H1 (cell line): ENCODE measurements at regions not wholly inside any gene's neighbourhood (a gene's known extent, or its start where the extent isn't known, plus 50 kb on each side); places are given as distances from the start of the nearest gene placed in this dataset.
A peak's percentile ranks its signal among the peaks of the same experiment; 100 is the strongest.

Source experiments
- BACH1 ChIP-seq: IDR thresholded peaks from 2 replicates; pipeline ENCODE4 v1.6.1; 2012; ENCODE audit warnings: low read length, improper control_type of control experiment
- CTCF ChIP-seq, 3 experiments: IDR thresholded peaks; 1 replicate in 2 of 3; 2 replicates in 1 of 3; pipeline versions ENCODE4 v1.5.1 to v1.6.1; 2011; ENCODE audit warnings: low read length in 3 of 3, mild to moderate bottlenecking in 3 of 3, inconsistent platforms in 2 of 3, low read depth in 1 of 3, moderate library complexity in 1 of 3; ENCODE audit not compliant: insufficient read depth in 1 of 3; ENCODE audit errors: control extremely low read depth in 1 of 3
- E2F6 ChIP-seq: IDR thresholded peaks from 2 replicates; pipeline ENCODE4 v1.6.1; 2012; ENCODE audit warnings: inconsistent platforms
- EP300 ChIP-seq, 2 experiments: IDR thresholded peaks; 1 replicate in 1 of 2; 2 replicates in 1 of 2; pipeline ENCODE4 v1.6.1; 2011 to 2012; ENCODE audit warnings: low read depth in 2 of 2, low read length in 2 of 2, mild to moderate bottlenecking in 2 of 2, borderline replicate concordance in 1 of 2, inconsistent platforms in 1 of 2, moderate library complexity in 1 of 2
- EZH2 ChIP-seq: fragments of 200-600 bp; sonication (generic); IDR thresholded peaks from 2 replicates; pipeline ENCODE4 v1.7.1; 2012; ENCODE audit warnings: low read depth, mild to moderate bottlenecking, moderate library complexity, low read length, inconsistent platforms; ENCODE audit not compliant: severe bottlenecking
- POLR2A ChIP-seq, 2 experiments: IDR thresholded peaks; 1 replicate in 1 of 2; 2 replicates in 1 of 2; pipeline ENCODE4 v1.6.1; 2011; ENCODE audit warnings: low read depth in 2 of 2, low read length in 2 of 2, mild to moderate bottlenecking in 2 of 2; ENCODE audit errors: control extremely low read depth in 1 of 2
- POLR2AphosphoS5 ChIP-seq: IDR thresholded peaks from 2 replicates; pipeline ENCODE4 v1.6.1; 2011; ENCODE audit warnings: low read depth, low read length
- TF ChIP-seq, protein P1 (sequence below): IDR thresholded peaks from 2 replicates; pipeline ENCODE4 v1.6.1; 2011; ENCODE audit warnings: low read depth, mild to moderate bottlenecking, low read length; ENCODE audit not compliant: insufficient read depth
- TF ChIP-seq, protein P2 (sequence below): fragments of 300-600 bp; sonication (generic); IDR thresholded peaks from 2 replicates; pipeline ENCODE4 v1.7.1; 2012; ENCODE audit warnings: low read length, moderate library complexity, mild to moderate bottlenecking, inconsistent platforms; ENCODE audit not compliant: insufficient replicate concordance

DNA sequence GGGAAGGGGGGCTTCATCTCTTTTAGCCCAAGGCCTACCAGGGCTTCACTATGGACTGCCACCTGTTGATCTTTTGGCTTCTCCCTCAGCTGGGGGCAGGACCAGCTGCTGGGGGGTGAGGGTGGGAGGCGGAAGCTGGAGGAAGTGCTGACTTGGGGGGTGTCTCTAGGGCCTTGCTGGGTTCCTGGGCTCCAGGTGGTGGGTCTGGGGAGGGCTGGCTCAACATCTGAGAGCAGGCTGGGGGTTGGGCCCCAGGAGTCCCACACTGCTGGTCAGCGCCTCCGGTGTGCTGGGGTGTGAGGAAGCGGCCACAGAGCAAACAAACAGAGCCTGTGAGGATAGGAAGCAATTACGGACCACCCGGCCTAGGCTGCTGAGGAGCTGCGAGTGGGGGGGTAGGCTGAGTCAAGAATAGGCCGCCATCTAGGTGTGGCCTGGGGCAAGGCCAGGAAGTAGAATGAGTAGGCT lies 85.7 kb downstream of the EFNB1 start:
- TF ChIP-seq E2F6 (no peak), POLR2A (IDR thresholded peaks at IDR 0.05; ENCODE audit: control extremely low read depth in 1 of 2, low read depth in 2 of 2, low read length in 2 of 2) (no peak), EZH2 (no peak), BACH1 (no peak), POLR2AphosphoS5 (no peak), EP300 (IDR thresholded peaks at IDR 0.05; ENCODE audit: borderline replicate concordance in 1 of 2, low read depth in 2 of 2, low read length in 2 of 2) (no peak), CTCF (IDR thresholded peaks at IDR 0.05; ENCODE audit: control extremely low read depth in 1 of 3, insufficient read depth in 1 of 3, low read depth in 1 of 3, low read length in 3 of 3) (peak in 1 of 3 experiments; percentile 3; a peak in 1 of 4 replicates)
- TF ChIP-seq, protein P1, sequence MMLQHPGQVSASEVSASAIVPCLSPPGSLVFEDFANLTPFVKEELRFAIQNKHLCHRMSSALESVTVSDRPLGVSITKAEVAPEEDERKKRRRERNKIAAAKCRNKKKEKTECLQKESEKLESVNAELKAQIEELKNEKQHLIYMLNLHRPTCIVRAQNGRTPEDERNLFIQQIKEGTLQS, result no peak
- TF ChIP-seq, protein P2, sequence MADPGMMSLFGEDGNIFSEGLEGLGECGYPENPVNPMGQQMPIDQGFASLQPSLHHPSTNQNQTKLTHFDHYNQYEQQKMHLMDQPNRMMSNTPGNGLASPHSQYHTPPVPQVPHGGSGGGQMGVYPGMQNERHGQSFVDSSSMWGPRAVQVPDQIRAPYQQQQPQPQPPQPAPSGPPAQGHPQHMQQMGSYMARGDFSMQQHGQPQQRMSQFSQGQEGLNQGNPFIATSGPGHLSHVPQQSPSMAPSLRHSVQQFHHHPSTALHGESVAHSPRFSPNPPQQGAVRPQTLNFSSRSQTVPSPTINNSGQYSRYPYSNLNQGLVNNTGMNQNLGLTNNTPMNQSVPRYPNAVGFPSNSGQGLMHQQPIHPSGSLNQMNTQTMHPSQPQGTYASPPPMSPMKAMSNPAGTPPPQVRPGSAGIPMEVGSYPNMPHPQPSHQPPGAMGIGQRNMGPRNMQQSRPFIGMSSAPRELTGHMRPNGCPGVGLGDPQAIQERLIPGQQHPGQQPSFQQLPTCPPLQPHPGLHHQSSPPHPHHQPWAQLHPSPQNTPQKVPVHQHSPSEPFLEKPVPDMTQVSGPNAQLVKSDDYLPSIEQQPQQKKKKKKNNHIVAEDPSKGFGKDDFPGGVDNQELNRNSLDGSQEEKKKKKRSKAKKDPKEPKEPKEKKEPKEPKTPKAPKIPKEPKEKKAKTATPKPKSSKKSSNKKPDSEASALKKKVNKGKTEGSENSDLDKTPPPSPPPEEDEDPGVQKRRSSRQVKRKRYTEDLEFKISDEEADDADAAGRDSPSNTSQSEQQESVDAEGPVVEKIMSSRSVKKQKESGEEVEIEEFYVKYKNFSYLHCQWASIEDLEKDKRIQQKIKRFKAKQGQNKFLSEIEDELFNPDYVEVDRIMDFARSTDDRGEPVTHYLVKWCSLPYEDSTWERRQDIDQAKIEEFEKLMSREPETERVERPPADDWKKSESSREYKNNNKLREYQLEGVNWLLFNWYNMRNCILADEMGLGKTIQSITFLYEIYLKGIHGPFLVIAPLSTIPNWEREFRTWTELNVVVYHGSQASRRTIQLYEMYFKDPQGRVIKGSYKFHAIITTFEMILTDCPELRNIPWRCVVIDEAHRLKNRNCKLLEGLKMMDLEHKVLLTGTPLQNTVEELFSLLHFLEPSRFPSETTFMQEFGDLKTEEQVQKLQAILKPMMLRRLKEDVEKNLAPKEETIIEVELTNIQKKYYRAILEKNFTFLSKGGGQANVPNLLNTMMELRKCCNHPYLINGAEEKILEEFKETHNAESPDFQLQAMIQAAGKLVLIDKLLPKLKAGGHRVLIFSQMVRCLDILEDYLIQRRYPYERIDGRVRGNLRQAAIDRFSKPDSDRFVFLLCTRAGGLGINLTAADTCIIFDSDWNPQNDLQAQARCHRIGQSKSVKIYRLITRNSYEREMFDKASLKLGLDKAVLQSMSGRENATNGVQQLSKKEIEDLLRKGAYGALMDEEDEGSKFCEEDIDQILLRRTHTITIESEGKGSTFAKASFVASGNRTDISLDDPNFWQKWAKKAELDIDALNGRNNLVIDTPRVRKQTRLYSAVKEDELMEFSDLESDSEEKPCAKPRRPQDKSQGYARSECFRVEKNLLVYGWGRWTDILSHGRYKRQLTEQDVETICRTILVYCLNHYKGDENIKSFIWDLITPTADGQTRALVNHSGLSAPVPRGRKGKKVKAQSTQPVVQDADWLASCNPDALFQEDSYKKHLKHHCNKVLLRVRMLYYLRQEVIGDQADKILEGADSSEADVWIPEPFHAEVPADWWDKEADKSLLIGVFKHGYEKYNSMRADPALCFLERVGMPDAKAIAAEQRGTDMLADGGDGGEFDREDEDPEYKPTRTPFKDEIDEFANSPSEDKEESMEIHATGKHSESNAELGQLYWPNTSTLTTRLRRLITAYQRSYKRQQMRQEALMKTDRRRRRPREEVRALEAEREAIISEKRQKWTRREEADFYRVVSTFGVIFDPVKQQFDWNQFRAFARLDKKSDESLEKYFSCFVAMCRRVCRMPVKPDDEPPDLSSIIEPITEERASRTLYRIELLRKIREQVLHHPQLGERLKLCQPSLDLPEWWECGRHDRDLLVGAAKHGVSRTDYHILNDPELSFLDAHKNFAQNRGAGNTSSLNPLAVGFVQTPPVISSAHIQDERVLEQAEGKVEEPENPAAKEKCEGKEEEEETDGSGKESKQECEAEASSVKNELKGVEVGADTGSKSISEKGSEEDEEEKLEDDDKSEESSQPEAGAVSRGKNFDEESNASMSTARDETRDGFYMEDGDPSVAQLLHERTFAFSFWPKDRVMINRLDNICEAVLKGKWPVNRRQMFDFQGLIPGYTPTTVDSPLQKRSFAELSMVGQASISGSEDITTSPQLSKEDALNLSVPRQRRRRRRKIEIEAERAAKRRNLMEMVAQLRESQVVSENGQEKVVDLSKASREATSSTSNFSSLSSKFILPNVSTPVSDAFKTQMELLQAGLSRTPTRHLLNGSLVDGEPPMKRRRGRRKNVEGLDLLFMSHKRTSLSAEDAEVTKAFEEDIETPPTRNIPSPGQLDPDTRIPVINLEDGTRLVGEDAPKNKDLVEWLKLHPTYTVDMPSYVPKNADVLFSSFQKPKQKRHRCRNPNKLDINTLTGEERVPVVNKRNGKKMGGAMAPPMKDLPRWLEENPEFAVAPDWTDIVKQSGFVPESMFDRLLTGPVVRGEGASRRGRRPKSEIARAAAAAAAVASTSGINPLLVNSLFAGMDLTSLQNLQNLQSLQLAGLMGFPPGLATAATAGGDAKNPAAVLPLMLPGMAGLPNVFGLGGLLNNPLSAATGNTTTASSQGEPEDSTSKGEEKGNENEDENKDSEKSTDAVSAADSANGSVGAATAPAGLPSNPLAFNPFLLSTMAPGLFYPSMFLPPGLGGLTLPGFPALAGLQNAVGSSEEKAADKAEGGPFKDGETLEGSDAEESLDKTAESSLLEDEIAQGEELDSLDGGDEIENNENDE, result no peak
